DOHH2 (cell line): ENCODE measurements at regions not wholly inside any gene's neighbourhood (a gene's known extent, or its start where the extent isn't known, plus 50 kb on each side); places are given as distances from the start of the nearest gene placed in this dataset.

Experiments used
- H3F3A ChIP-seq: fragments of 200-600 bp; sonication (generic), shearing (Covaris generic); 2 replicates; pipeline ENCODE4 v1.6.0; 2016; ENCODE audit warnings: antibody characterized with exemption, mild to moderate bottlenecking; ENCODE audit not compliant: control insufficient read depth, insufficient read depth
- H3K27ac ChIP-seq: fragments of 200-600 bp; sonication (generic); 2 replicates; pipeline ENCODE4 v1.5.1; 2014; ENCODE audit warnings: low read depth, mild to moderate bottlenecking, low read length, moderate library complexity
- H3K27me3 ChIP-seq: fragments of 200-600 bp; sonication (generic); 2 replicates; pipeline ENCODE4 v1.6.1; 2014; ENCODE audit warnings: mild to moderate bottlenecking, low read length, mixed read lengths; ENCODE audit not compliant: control insufficient read depth
- H3K36me3 ChIP-seq: fragments of 200-600 bp; sonication (generic); 2 replicates; pipeline ENCODE4 v1.6.1; 2014; ENCODE audit warnings: mild to moderate bottlenecking, low read length, moderate library complexity, mixed read lengths; ENCODE audit not compliant: control insufficient read depth
- H3K4me1 ChIP-seq: fragments of 200-600 bp; sonication (generic); 2 replicates; pipeline ENCODE4 v1.6.1; 2014; ENCODE audit warnings: mild to moderate bottlenecking, low read length, mixed read lengths; ENCODE audit not compliant: control insufficient read depth
- H3K4me2 ChIP-seq: fragments of 200-600 bp; sonication (generic); 2 replicates; pipeline ENCODE4 v1.6.0; 2014; ENCODE audit warnings: mild to moderate bottlenecking, low read length, moderate library complexity
- H3K4me3 ChIP-seq: fragments of 200-600 bp; sonication (generic); 2 replicates; pipeline ENCODE4 v1.5.1; 2014; ENCODE audit warnings: mild to moderate bottlenecking, low read length, mixed read lengths
- H3K79me2 ChIP-seq: fragments of 200-600 bp; sonication (generic); 2 replicates; pipeline ENCODE4 v1.6.1; 2014; ENCODE audit warnings: mild to moderate bottlenecking, low read length, mixed read lengths; ENCODE audit not compliant: control insufficient read depth
- H3K9me2 ChIP-seq: fragments of 200-600 bp; sonication (generic); replicated peaks from 2 replicates; pipeline ENCODE4 v1.6.1; 2014; ENCODE audit warnings: mild to moderate bottlenecking, low read length, mixed read lengths; ENCODE audit not compliant: control insufficient read depth
- H3K9me3 ChIP-seq: fragments of 200-600 bp; sonication (generic); 2 replicates; pipeline ENCODE4 v1.6.1; 2014; ENCODE audit warnings: antibody characterized with exemption, low read length, mixed read lengths; ENCODE audit not compliant: control insufficient read depth, insufficient read depth
- H4K20me1 ChIP-seq: fragments of 200-600 bp; sonication (generic); 2 replicates; pipeline ENCODE4 v1.6.0; 2014; ENCODE audit warnings: low read depth, mild to moderate bottlenecking, antibody characterized with exemption, low read length, moderate library complexity; ENCODE audit not compliant: control insufficient read depth, insufficient read depth
- EZH2phosphoT487 ChIP-seq: fragments of 200-600 bp; sonication (generic); IDR thresholded peaks from 2 replicates; pipeline ENCODE4 v1.6.1; 2017; ENCODE audit warnings: borderline replicate concordance, mild to moderate bottlenecking, antibody characterized with exemption, low read length, moderate library complexity, mixed read lengths
- TF ChIP-seq, protein P1 (sequence below): fragments of 200-600 bp; sonication (generic); IDR thresholded peaks from one replicate; pipeline ENCODE4 v1.5.1; 2014; ENCODE audit warnings: antibody characterized with exemption, mild to moderate bottlenecking, low read depth, low read length; ENCODE audit not compliant: poor library complexity, severe bottlenecking

- no peaks in the 10 kb centered on the region for H3K36me3 ChIP-seq
- H3K4me3 ChIP-seq, result no peak overlapping the region
- no peaks in the 10 kb centered on the region for H4K20me1 ChIP-seq
- no peaks in the 10 kb centered on the region for H3K9me2 ChIP-seq
- no peaks in the 10 kb centered on the region for H3K9me3 ChIP-seq
- no peak overlapping the region for H3K27ac ChIP-seq
- no peak overlapping the region for H3K4me2 ChIP-seq
- H3K27me3 ChIP-seq, result no peaks in the 10 kb centered on the region
- H3F3A ChIP-seq, result no peaks in the 10 kb centered on the region
- H3K79me2 ChIP-seq, result no peaks in the 10 kb centered on the region
- H3K4me1 ChIP-seq, result peaks cover 5% of the 10 kb centered on the region; the same call in 1 of the 2 replicates
- TF ChIP-seq, protein P1, sequence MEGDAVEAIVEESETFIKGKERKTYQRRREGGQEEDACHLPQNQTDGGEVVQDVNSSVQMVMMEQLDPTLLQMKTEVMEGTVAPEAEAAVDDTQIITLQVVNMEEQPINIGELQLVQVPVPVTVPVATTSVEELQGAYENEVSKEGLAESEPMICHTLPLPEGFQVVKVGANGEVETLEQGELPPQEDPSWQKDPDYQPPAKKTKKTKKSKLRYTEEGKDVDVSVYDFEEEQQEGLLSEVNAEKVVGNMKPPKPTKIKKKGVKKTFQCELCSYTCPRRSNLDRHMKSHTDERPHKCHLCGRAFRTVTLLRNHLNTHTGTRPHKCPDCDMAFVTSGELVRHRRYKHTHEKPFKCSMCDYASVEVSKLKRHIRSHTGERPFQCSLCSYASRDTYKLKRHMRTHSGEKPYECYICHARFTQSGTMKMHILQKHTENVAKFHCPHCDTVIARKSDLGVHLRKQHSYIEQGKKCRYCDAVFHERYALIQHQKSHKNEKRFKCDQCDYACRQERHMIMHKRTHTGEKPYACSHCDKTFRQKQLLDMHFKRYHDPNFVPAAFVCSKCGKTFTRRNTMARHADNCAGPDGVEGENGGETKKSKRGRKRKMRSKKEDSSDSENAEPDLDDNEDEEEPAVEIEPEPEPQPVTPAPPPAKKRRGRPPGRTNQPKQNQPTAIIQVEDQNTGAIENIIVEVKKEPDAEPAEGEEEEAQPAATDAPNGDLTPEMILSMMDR, result no peak
- TF ChIP-seq EZH2phosphoT487, result no peak
Measured at GRCh38 chr10:6988654-6989053, 408.6 kb upstream of the PRKCQ start.

DNA sequence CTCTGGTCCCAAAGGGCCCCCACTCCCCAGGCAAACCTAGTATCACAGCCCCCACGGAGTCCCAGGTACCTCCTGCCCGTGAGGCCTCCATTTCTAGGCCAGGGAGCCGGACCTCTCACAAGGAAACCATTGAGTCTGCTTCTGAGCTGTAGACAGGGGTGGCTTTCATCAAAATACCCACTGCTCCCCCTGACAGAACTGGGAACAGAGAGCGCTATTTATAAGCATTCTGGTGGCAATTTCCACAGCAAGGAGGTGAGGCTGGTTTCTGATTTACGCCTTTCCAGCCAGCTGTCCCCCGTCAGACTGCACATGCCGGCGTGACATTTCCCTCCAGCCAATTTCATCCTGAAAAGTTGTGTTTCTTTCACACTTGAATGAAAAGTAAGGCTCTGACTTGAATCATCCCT is 407.5 kb upstream of the PRKCQ start:
- no peak overlapping the region for H3K4me3 ChIP-seq
- no peaks in the 10 kb centered on the region for H3F3A ChIP-seq
- TF ChIP-seq EZH2phosphoT487, result no peak
- TF ChIP-seq, protein P1, result no peak
- H3K9me3 ChIP-seq, result no peaks in the 10 kb centered on the region
- H3K4me2 ChIP-seq, result no peak overlapping the region
- H3K27me3 ChIP-seq, result no peaks in the 10 kb centered on the region
- H3K27ac ChIP-seq, result no peak overlapping the region
- no peaks in the 10 kb centered on the region for H3K36me3 ChIP-seq
- H3K79me2 ChIP-seq, result no peaks in the 10 kb centered on the region
- no peaks in the 10 kb centered on the region for H3K9me2 ChIP-seq
- no peaks in the 10 kb centered on the region for H4K20me1 ChIP-seq
- H3K4me1 ChIP-seq, result peaks cover 5% of the 10 kb centered on the region; the same call in 1 of the 2 replicates

- Histone ChIP-seq H3K9me2 (no peaks in the 10 kb centered on the region), H3F3A (no peaks in the 10 kb centered on the region), H3K4me1 (peaks cover 5% of the 10 kb centered on the region; the same call in 1 of the 2 replicates), H4K20me1 (no peaks in the 10 kb centered on the region), H3K4me3 (no peak overlapping the region), H3K27ac (no peak overlapping the region), H3K27me3 (no peaks in the 10 kb centered on the region), H3K9me3 (no peaks in the 10 kb centered on the region), H3K79me2 (no peaks in the 10 kb centered on the region), H3K36me3 (no peaks in the 10 kb centered on the region), H3K4me2 (no peak overlapping the region)
- TF ChIP-seq, protein P1, result no peak
- no peak for TF ChIP-seq EZH2phosphoT487
Measured at GRCh38 chr10:6986927-6987326, 406.9 kb upstream of the PRKCQ start.

GRCh38 chr10:6985644-6986043 is 405.6 kb upstream of the PRKCQ start:
- Histone ChIP-seq H4K20me1 (no peaks in the 10 kb centered on the region), H3K4me3 (no peak overlapping the region), H3K79me2 (no peaks in the 10 kb centered on the region), H3K36me3 (no peaks in the 10 kb centered on the region), H3F3A (no peaks in the 10 kb centered on the region), H3K27me3 (no peaks in the 10 kb centered on the region), H3K9me2 (no peaks in the 10 kb centered on the region), H3K4me1 (no peaks in the 10 kb centered on the region), H3K27ac (no peak overlapping the region), H3K4me2 (no peak overlapping the region), H3K9me3 (no peaks in the 10 kb centered on the region)
- TF ChIP-seq EZH2phosphoT487, result no peak
- TF ChIP-seq, protein P1, result no peak
